HCT116 (cell line): ENCODE measurements at regions not wholly inside any gene's neighbourhood (a gene's known extent, or its start where the extent isn't known, plus 50 kb on each side); places are given as distances from the start of the nearest gene placed in this dataset.

Experiments
- SP1 ChIP-seq: IDR thresholded peaks from 2 replicates; pipeline ENCODE4 v1.6.1; 2012; ENCODE audit warnings: low read depth
- TF ChIP-seq, protein P1 (sequence below), 3 experiments: fragments of 200-600 bp in 1 of 3; sonication (generic) in 1 of 3; IDR thresholded peaks in 2 of 3; conservative IDR thresholded peaks in 1 of 3; 2 replicates each; pipeline ENCODE4 v1.5.1; 2012 to 2017; ENCODE audit warnings: low read depth in 2 of 3, low read length in 2 of 3, antibody characterized with exemption in 1 of 3, borderline replicate concordance in 1 of 3, control low read depth in 1 of 3, mild to moderate bottlenecking in 1 of 3, mixed read lengths in 1 of 3, mixed run types in 1 of 3, moderate library complexity in 1 of 3; ENCODE audit not compliant: insufficient read depth in 1 of 3

DNA sequence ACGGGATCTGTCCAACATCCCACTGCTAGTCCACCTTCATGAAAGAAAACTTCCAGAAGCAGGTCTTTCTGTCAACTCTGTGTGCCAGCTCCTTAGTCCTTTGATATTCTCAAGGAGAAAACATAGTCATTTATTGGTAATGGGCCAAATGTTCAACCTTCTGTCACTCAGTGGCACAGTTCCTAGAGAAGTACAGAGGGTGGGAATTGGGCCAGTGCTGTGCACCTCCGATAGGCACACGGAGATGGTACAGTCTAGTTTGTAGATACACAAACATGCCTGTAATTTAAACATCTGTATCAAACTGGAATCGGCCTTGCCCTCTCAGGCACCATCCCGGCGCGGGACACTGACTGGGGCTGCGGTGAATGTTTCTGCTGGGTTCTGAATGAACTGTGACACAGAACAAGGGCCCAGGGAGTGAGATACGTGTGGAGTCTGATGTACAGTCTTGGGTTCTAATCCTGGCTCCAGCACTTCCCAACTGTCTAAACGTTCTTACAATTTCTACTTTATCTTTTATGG lies 213.9 kb upstream of the SHH start:
- no peak for TF ChIP-seq SP1
- TF ChIP-seq, protein P1, sequence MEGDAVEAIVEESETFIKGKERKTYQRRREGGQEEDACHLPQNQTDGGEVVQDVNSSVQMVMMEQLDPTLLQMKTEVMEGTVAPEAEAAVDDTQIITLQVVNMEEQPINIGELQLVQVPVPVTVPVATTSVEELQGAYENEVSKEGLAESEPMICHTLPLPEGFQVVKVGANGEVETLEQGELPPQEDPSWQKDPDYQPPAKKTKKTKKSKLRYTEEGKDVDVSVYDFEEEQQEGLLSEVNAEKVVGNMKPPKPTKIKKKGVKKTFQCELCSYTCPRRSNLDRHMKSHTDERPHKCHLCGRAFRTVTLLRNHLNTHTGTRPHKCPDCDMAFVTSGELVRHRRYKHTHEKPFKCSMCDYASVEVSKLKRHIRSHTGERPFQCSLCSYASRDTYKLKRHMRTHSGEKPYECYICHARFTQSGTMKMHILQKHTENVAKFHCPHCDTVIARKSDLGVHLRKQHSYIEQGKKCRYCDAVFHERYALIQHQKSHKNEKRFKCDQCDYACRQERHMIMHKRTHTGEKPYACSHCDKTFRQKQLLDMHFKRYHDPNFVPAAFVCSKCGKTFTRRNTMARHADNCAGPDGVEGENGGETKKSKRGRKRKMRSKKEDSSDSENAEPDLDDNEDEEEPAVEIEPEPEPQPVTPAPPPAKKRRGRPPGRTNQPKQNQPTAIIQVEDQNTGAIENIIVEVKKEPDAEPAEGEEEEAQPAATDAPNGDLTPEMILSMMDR (IDR thresholded peaks at IDR 0.05 in 2 of 3, conservative IDR thresholded peaks at IDR 0.05 in 1 of 3; ENCODE audit: borderline replicate concordance in 1 of 3, insufficient read depth in 1 of 3, low read depth in 2 of 3, low read length in 2 of 3) = no peak
